Endodermal cell (in vitro differentiated cells): ENCODE measurements at regions not wholly inside any gene's neighbourhood (a gene's known extent, or its start where the extent isn't known, plus 50 kb on each side); places are given as distances from the start of the nearest gene placed in this dataset.
"Not testable (repeated sequence)": the region's sequence is repeated elsewhere in the genome, so short reads cannot be mapped to it uniquely, and the experiment has no call there.

Experiments used
- DNase-seq: peaks from one replicate; pipeline ENCODE4 v3.0.0-alpha.2; 2017
- H3K27ac ChIP-seq: 2 replicates; pipeline ENCODE4 v1.5.1; 2013; ENCODE audit warnings: mild to moderate bottlenecking, low read depth, low read length, moderate library complexity
- H3K27me3 ChIP-seq: 2 replicates; pipeline ENCODE4 v1.6.1; 2013; ENCODE audit warnings: mild to moderate bottlenecking, low read length, moderate library complexity; ENCODE audit not compliant: insufficient read depth, control insufficient read depth, poor library complexity, severe bottlenecking
- H3K36me3 ChIP-seq: 2 replicates; pipeline ENCODE4 v1.7.0; 2013; ENCODE audit warnings: mild to moderate bottlenecking, low read length, moderate library complexity; ENCODE audit not compliant: control insufficient read depth, insufficient read depth
- H3K4me1 ChIP-seq: one replicate; pipeline ENCODE4 v1.7.0; 2013; ENCODE audit warnings: low read length; ENCODE audit not compliant: control insufficient read depth, insufficient read depth
- H3K4me3 ChIP-seq: 2 replicates; pipeline ENCODE4 v1.5.1; 2013; ENCODE audit warnings: mild to moderate bottlenecking, low read length, moderate library complexity
- H3K9ac ChIP-seq: 2 replicates; pipeline ENCODE4 v1.6.1; 2013; ENCODE audit warnings: mild to moderate bottlenecking, low read length, moderate library complexity; ENCODE audit not compliant: poor library complexity, severe bottlenecking; ENCODE audit errors: extremely low read depth
- H3K9me3 ChIP-seq: 2 replicates; pipeline ENCODE4 v1.6.1; 2013; ENCODE audit warnings: mild to moderate bottlenecking, low read length, moderate library complexity; ENCODE audit not compliant: control insufficient read depth
- H3K27ac Mint-ChIP-seq: 2 replicates; pipeline ENCODE4 v1.8.0; 2020; ENCODE audit warnings: mixed read lengths
- H3K27me3 Mint-ChIP-seq: 2 replicates; pipeline ENCODE4 v1.8.0; 2021; ENCODE audit warnings: mild to moderate bottlenecking, mixed read lengths; ENCODE audit not compliant: insufficient read depth
- H3K36me3 Mint-ChIP-seq: 2 replicates; pipeline ENCODE4 v1.8.0; 2020; ENCODE audit warnings: low read depth, mixed read lengths
- H3K4me1 Mint-ChIP-seq: 2 replicates; pipeline ENCODE4 v1.8.0; 2020; ENCODE audit warnings: mixed read lengths
- H3K4me3 Mint-ChIP-seq: 2 replicates; pipeline ENCODE4 v1.8.0; 2020; ENCODE audit warnings: mild to moderate bottlenecking, moderate library complexity, mixed read lengths
- H3K9me3 Mint-ChIP-seq: 2 replicates; pipeline ENCODE4 v1.8.0; 2020; ENCODE audit warnings: mild to moderate bottlenecking, mixed read lengths
- WGBS, 2 experiments: methylation state at CpG; one replicate each; pipeline versions ENCODE4 v1.1.5 to v1.1.7; 2013; ENCODE audit warnings: missing lambda C conversion rate in 2 of 2, mixed read lengths in 1 of 2; ENCODE audit not compliant: insufficient coverage in 1 of 2, insufficient read length in 1 of 2; 5-methylcytosine and 5-hydroxymethylcytosine counted together
- TF ChIP-seq, protein P1 (sequence below): fragments of 200-600 bp; sonication (generic); conservative IDR thresholded peaks from 2 replicates; pipeline ENCODE4 v1.5.0; 2021; ENCODE audit warnings: antibody characterized with exemption, mild to moderate bottlenecking

DNA sequence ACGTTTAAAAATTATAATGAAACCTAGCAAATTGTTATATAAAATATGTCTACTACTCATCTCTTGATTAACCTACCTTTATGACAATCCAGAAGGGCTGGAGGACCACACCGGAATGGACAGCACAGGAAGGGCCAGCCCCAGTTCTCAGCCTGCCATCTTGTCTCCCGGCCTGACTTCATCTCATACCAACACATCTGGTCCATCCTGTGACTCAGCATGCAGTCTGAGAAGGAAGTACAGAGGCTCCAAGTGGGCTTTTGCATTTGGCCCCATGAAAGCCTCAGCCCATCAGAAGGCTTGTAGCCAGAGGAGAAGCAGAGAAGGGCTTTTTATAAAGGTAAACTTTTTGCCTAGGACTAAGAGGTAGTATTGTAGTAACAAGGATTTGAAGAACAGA, 436.6 kb downstream of the MRPL39 start:
- no peak overlapping the region for H3K4me3 Mint-ChIP-seq
- no peaks in the 10 kb centered on the region for H3K36me3 Mint-ChIP-seq
- TF ChIP-seq, protein P1, sequence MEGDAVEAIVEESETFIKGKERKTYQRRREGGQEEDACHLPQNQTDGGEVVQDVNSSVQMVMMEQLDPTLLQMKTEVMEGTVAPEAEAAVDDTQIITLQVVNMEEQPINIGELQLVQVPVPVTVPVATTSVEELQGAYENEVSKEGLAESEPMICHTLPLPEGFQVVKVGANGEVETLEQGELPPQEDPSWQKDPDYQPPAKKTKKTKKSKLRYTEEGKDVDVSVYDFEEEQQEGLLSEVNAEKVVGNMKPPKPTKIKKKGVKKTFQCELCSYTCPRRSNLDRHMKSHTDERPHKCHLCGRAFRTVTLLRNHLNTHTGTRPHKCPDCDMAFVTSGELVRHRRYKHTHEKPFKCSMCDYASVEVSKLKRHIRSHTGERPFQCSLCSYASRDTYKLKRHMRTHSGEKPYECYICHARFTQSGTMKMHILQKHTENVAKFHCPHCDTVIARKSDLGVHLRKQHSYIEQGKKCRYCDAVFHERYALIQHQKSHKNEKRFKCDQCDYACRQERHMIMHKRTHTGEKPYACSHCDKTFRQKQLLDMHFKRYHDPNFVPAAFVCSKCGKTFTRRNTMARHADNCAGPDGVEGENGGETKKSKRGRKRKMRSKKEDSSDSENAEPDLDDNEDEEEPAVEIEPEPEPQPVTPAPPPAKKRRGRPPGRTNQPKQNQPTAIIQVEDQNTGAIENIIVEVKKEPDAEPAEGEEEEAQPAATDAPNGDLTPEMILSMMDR, result no peak
- H3K4me1 ChIP-seq, result no peaks in the 10 kb centered on the region
- H3K9me3 ChIP-seq, result peaks cover 24% of the 10 kb centered on the region
- no peak overlapping the region for H3K4me3 ChIP-seq
- DNase-seq, result no peak
- H3K27ac ChIP-seq, result no peak overlapping the region
- H3K4me1 Mint-ChIP-seq, result no peaks in the 10 kb centered on the region
- H3K9me3 Mint-ChIP-seq, result peaks cover 64% of the 10 kb centered on the region
- no peak overlapping the region for H3K27ac Mint-ChIP-seq
- no peaks in the 10 kb centered on the region for H3K27me3 Mint-ChIP-seq
- H3K36me3 ChIP-seq, result no peaks in the 10 kb centered on the region
- WGBS, 2 experiments, result 84% methylated on average over 3 of the region's 3 CpGs; no CpG with 5 or more reads in 1 of the 2 experiments
- H3K27me3 ChIP-seq, result no peaks in the 10 kb centered on the region
- no peak overlapping the region for H3K9ac ChIP-seq

DNA sequence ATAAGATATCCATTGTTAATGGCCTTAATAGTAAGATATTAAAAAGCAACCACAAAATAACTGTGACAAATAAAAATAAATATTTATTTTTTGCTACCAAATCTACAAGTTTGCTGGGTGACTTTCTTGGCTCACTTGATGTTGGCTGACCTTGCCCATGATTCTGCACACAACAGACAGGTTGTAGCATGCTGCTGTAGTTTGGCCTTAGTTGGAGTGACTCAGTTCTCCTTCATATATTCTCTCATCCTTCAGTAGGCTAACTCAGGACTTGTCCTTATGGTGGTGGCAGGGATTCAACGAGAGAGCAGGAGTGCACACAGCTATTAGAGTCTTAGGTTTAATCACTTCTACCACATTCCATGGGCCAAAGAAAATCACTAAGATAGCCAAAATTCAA, 437.9 kb downstream of the MRPL39 start:
- no peak for DNase-seq
- peaks cover 24% of the 10 kb centered on the region for H3K9me3 ChIP-seq
- no peak overlapping the region for H3K4me3 ChIP-seq
- TF ChIP-seq, protein P1, result no peak
- H3K9me3 Mint-ChIP-seq, result peaks cover 62% of the 10 kb centered on the region
- H3K36me3 Mint-ChIP-seq, result no peaks in the 10 kb centered on the region
- no peak overlapping the region for H3K27ac ChIP-seq
- H3K27me3 Mint-ChIP-seq, result no peaks in the 10 kb centered on the region
- H3K4me1 ChIP-seq, result no peaks in the 10 kb centered on the region
- H3K9ac ChIP-seq, result no peak overlapping the region
- H3K27me3 ChIP-seq, result no peaks in the 10 kb centered on the region
- 80% methylated on average over 1 of the region's 1 CpG; no CpG with 5 or more reads in 1 of the 2 experiments for WGBS, 2 experiments
- H3K4me1 Mint-ChIP-seq, result no peaks in the 10 kb centered on the region
- H3K27ac Mint-ChIP-seq, result no peak overlapping the region
- no peak overlapping the region for H3K4me3 Mint-ChIP-seq
- no peaks in the 10 kb centered on the region for H3K36me3 ChIP-seq

DNA sequence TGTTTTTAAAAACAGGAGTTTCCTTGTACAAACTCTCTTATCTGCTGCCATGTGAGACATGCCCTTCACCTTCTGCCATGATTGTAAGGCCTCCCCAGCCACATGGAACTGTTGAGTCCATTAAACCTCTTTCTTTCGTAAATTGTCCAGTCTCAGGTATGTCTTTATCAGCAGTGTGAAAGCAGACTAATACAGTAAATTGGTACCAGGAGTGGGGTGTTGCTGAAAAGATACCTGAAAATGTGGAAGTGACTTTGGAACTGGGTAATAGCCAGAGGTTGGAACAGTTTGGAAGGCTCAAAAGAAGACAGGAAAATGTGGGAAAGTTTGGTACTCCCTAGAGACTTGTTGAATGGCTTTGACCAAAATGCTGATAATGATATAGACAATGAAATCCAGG, 440.4 kb downstream of the MRPL39 start:
- H3K4me1 Mint-ChIP-seq, DNase-seq, H3K9ac ChIP-seq, H3K27ac ChIP-seq, H3K36me3 ChIP-seq, H3K4me1 ChIP-seq, H3K27me3 ChIP-seq, H3K4me3 Mint-ChIP-seq, H3K27ac Mint-ChIP-seq, H3K4me3 ChIP-seq, H3K36me3 Mint-ChIP-seq, H3K27me3 Mint-ChIP-seq: not testable (repeated sequence)
- H3K9me3 Mint-ChIP-seq, result peaks cover 63% of the 10 kb centered on the region
- H3K9me3 ChIP-seq, result peaks cover 24% of the 10 kb centered on the region
- WGBS, 2 experiments, result 73 to 89% methylated on average over 1 of the region's 1 CpG

DNA sequence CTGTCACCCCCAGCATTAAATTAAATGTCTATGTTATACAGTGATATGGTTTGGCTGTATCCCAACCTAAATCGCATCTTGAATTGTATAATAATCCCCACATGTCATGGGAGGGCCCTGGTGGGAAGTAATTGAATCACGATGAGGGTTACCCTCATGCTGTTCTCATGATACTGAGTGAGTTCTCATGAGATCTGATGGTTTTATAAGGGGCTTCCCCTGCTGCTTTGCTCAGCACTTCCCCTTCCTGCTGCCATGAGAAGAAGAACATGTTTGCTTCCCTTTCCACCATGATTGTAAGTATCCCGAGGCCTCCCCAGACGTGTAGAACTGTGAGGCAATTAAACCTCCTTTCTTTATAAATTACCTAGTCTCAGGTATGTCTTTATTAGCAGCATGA, 445.7 kb downstream of the MRPL39 start:
- H3K27me3 ChIP-seq, result no peaks in the 10 kb centered on the region
- no peak overlapping the region for H3K4me3 ChIP-seq
- H3K27ac ChIP-seq, result no peak overlapping the region
- Mint-ChIP-seq H3K27me3 (no peaks in the 10 kb centered on the region), H3K27ac (no peak overlapping the region), H3K4me3 (no peak overlapping the region), H3K36me3 (no peaks in the 10 kb centered on the region), H3K9me3 (peaks cover 43% of the 10 kb centered on the region), H3K4me1 (no peaks in the 10 kb centered on the region)
- no peak overlapping the region for H3K9ac ChIP-seq
- no peaks in the 10 kb centered on the region for H3K36me3 ChIP-seq
- 62 to 93% methylated on average over 2 to 4 of the region's 4 CpGs for WGBS, 2 experiments
- peaks cover 4% of the 10 kb centered on the region for H3K9me3 ChIP-seq
- TF ChIP-seq, protein P1, result no peak
- DNase-seq, result no peak
- no peaks in the 10 kb centered on the region for H3K4me1 ChIP-seq

DNA sequence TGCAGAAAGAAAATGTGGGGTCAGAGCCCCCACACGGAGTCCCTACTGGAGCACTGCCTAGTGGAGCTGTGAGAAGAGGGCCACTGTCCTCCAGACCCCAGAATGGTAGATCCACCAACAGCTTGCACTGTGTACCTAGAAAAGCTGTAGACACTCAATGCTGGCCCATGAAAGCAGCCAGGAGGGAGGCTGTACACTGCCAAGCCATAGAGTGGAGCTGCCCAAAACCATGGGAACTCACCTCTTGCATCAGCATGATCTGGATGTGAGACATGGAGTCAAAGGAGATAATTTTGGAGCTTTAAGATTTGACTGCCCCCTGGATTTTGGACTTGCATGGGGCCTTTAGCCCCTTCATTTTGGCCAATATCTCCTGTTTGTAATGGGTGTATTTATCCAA, 452.3 kb downstream of the MRPL39 start:
- H3K4me1 ChIP-seq, H3K27ac Mint-ChIP-seq, H3K27me3 Mint-ChIP-seq, H3K4me3 Mint-ChIP-seq, H3K36me3 Mint-ChIP-seq, H3K27ac ChIP-seq, H3K9ac ChIP-seq, DNase-seq, H3K4me3 ChIP-seq, H3K36me3 ChIP-seq, H3K4me1 Mint-ChIP-seq, H3K27me3 ChIP-seq: not testable (repeated sequence)
- WGBS, 2 experiments, result 0% methylated on average over 1 of the region's 1 CpG; no CpG with 5 or more reads in 1 of the 2 experiments
- peaks cover 10% of the 10 kb centered on the region for H3K9me3 ChIP-seq
- H3K9me3 Mint-ChIP-seq, result peaks cover 39% of the 10 kb centered on the region
